ENCODE measurements at regions not wholly inside any gene's neighbourhood (a gene's known extent, or its start where the extent isn't known, plus 50 kb on each side); places are given as distances from the start of the nearest gene placed in this dataset.

DNA sequence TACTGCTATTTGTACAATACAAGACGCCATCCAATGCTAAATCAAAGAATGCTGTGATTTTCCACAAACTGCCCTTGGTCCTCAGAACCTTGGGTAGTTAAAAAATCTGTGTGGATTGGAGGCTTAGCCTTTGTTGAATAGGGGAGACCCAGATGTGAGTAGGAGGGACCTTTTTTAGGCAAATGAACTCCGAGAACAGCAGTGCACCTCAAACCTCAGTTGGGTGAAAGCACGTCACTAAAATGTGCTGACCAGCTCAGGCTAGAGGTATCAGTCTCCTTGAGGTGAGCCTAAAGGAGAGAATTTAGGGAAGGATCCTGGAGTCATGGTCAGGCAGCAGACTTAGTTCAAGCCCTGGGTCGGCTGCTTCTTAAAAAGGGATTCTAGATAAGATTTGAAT, 200.7 kb downstream of the SOX2 start:
- H3K4me3 ChIP-seq (replicated peaks in 1 of 2; ENCODE audit: low read depth in 2 of 2, low read length in 2 of 2), result no peak overlapping the region
- TF ChIP-seq, protein P1, sequence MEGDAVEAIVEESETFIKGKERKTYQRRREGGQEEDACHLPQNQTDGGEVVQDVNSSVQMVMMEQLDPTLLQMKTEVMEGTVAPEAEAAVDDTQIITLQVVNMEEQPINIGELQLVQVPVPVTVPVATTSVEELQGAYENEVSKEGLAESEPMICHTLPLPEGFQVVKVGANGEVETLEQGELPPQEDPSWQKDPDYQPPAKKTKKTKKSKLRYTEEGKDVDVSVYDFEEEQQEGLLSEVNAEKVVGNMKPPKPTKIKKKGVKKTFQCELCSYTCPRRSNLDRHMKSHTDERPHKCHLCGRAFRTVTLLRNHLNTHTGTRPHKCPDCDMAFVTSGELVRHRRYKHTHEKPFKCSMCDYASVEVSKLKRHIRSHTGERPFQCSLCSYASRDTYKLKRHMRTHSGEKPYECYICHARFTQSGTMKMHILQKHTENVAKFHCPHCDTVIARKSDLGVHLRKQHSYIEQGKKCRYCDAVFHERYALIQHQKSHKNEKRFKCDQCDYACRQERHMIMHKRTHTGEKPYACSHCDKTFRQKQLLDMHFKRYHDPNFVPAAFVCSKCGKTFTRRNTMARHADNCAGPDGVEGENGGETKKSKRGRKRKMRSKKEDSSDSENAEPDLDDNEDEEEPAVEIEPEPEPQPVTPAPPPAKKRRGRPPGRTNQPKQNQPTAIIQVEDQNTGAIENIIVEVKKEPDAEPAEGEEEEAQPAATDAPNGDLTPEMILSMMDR (IDR thresholded peaks at IDR 0.05; ENCODE audit: low read depth, low read length), result no peak
- DNase-seq (ENCODE audit: low read depth in 2 of 2), result no peak

DNA sequence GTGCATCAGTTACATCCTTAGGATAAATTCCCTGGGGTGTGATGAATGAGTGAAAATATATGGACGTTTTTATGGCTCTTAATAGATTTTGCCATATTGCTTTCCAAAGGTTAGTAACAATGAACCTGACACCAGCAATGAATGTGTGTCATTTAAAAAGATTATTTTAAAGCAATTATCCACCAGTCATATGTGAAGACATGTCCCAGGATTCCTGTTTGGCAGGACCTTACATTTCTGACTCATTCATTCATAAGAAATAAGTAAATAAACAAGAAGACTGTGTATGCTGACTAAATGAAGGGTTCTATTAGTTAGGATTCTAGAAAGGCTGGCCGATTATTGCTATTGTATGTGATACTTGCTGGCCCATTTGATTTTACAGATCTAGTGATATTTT, 201.5 kb downstream of the SOX2 start:
- DNase-seq (ENCODE audit: low read depth in 2 of 2), result no peak
- no peak overlapping the region for H3K4me3 ChIP-seq (replicated peaks in 1 of 2; ENCODE audit: low read depth in 2 of 2, low read length in 2 of 2)
- TF ChIP-seq, protein P1 (IDR thresholded peaks at IDR 0.05; ENCODE audit: low read depth, low read length), result no peak

DNA sequence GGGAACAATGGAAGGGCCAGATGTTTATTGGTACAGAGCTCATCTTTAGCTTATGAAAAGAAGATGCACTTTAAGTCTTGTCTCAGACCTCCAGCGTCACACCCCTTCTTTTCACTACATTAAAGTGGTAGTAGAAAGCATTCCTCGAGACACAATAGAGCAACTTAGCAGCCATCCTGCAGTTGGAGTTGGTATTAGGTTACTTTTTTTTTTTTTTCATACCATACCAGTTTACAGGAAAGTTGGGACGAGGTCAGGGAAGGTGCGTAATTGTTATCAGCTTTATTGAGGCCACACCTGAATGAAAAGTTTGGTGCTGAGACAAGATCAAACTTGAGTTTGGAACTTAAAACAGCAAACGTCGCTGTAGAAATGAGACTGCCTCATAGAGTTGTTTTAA, 203.8 kb downstream of the SOX2 start:
- no peak for DNase-seq (ENCODE audit: low read depth in 2 of 2)
- TF ChIP-seq, protein P1 (IDR thresholded peaks at IDR 0.05; ENCODE audit: low read depth, low read length), result no peak
- no peak overlapping the region for H3K4me3 ChIP-seq (replicated peaks in 1 of 2; ENCODE audit: low read depth in 2 of 2, low read length in 2 of 2)

DNA sequence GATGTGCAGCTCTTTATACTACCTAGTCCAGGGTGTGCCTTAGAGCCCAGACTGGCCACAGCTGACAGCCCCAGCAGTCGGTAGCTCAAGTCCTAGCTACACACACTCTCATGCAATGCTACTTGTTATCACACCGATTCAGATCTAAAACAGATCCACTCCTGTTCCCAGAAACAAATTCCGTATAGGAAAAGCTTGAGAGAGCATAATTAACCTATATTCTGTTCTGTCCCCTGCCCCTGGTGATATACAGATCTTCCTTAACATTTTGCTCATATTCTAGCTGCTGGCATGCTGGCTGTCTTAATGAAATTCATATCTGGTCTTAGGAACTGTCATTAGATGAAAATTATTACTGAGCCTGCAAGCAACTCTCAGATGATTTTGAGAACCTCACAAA, 204.3 kb downstream of the SOX2 start:
- no peak for DNase-seq (ENCODE audit: low read depth in 2 of 2)
- TF ChIP-seq, protein P1 (IDR thresholded peaks at IDR 0.05; ENCODE audit: low read depth, low read length), result no peak
- no peak overlapping the region for H3K4me3 ChIP-seq (replicated peaks in 1 of 2; ENCODE audit: low read depth in 2 of 2, low read length in 2 of 2)

DNA sequence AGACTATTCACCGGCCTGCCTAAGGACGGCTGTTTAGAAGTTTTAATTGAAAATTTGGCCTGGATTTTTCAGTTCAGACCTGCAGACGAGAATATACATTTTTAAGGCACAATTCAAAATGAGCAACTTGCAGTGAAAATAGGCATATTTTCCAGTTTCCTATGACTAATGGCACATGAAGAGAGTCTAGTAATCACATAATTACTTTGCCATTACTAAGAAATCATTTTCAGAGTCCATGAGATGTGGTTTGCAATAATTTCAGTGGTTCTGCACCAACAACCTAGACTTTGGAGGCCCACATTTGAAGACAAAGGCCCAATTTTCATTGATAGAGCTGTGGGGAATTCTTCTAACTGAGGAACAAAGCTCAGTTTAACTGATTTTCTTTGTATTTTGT, 205.3 kb downstream of the SOX2 start:
- H3K4me3 ChIP-seq (replicated peaks in 1 of 2; ENCODE audit: low read depth in 2 of 2, low read length in 2 of 2), result no peak overlapping the region
- DNase-seq (ENCODE audit: low read depth in 2 of 2), result no peak
- TF ChIP-seq, protein P1 (IDR thresholded peaks at IDR 0.05; ENCODE audit: low read depth, low read length), result no peak

DNA sequence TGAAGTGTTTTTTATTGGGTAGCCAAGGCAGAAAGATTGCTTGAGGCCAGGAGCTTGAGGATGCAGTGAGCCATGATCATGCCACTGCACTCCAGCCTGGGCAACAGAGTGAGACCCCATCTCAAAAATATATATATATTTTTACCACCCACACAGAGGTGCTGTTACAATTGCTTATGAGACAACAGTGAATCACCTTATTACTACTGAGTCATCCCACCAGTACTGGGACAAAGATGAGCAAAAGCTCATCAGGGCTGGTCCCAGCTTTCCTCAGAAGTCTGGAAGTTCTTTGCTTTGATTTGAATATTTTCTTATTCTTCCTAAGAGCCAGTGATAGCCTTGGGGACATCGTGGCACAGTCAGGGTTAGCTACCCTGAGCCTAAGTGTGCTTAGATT, 207.7 kb downstream of the SOX2 start:
- no peak for DNase-seq (ENCODE audit: low read depth in 2 of 2)
- TF ChIP-seq, protein P1 (IDR thresholded peaks at IDR 0.05; ENCODE audit: low read depth, low read length), result no peak
- no peak overlapping the region for H3K4me3 ChIP-seq (replicated peaks in 1 of 2; ENCODE audit: low read depth in 2 of 2, low read length in 2 of 2)

DNA sequence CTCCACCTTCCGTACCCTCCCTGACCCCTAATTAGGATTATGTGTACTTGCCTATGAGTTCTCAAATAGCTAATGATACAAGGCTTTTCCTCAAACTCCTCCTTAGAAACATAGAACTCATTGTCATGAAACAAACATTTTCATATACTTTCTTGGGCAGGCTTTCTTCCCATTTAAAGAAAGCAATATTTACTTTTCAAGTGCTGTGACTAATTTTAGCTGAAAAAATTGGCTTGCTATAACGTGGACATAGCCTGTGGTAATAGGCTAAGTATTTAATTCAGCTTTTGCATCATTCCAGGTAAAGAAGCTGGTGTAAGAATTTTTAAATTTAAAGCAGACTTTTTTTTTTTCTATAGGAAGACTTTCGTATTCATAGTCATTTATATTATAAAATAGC, 208.7 kb downstream of the SOX2 start:
- TF ChIP-seq, protein P1 (IDR thresholded peaks at IDR 0.05; ENCODE audit: low read depth, low read length), result no peak
- no peak overlapping the region for H3K4me3 ChIP-seq (replicated peaks in 1 of 2; ENCODE audit: low read depth in 2 of 2, low read length in 2 of 2)
- no peak for DNase-seq (ENCODE audit: low read depth in 2 of 2)

All from cardiac fibroblast (primary cell).